ENCODE measurements at regions not wholly inside any gene's neighbourhood (a gene's known extent, or its start where the extent isn't known, plus 50 kb on each side); places are given as distances from the start of the nearest gene placed in this dataset.

DNA sequence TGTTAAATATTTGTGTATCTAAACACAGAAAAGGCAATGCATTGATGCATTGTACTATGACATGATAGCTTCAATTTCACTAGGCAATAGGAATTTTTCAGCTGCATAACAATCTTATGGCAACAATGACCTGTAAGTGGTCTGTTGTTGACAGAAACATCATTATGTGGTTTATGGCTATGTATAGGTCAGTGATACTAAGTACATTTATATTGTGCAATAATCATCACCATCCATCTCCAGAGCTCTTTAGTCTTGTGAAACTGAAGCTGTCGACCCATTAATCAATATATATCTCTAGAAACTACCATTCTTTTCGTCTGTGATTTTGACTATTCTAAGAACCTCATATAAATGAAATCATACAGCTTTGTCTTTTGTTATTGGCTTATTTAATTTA lies 200.1 kb upstream of the ZNF717 start:
- H3K36me3 ChIP-seq = no peaks in the 10 kb centered on the region
- no peak for DNase-seq (ENCODE audit: low spot score)
- H3K4me1 ChIP-seq = no peaks in the 10 kb centered on the region
- TF ChIP-seq, protein P1, sequence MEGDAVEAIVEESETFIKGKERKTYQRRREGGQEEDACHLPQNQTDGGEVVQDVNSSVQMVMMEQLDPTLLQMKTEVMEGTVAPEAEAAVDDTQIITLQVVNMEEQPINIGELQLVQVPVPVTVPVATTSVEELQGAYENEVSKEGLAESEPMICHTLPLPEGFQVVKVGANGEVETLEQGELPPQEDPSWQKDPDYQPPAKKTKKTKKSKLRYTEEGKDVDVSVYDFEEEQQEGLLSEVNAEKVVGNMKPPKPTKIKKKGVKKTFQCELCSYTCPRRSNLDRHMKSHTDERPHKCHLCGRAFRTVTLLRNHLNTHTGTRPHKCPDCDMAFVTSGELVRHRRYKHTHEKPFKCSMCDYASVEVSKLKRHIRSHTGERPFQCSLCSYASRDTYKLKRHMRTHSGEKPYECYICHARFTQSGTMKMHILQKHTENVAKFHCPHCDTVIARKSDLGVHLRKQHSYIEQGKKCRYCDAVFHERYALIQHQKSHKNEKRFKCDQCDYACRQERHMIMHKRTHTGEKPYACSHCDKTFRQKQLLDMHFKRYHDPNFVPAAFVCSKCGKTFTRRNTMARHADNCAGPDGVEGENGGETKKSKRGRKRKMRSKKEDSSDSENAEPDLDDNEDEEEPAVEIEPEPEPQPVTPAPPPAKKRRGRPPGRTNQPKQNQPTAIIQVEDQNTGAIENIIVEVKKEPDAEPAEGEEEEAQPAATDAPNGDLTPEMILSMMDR (IDR thresholded peaks at IDR 0.05) = no peak
- H3K9me3 ChIP-seq = no peaks in the 10 kb centered on the region
- H3K27me3 ChIP-seq = no peaks in the 10 kb centered on the region
- no peak overlapping the region for H3K27ac ChIP-seq
- H3K4me3 ChIP-seq = no peak overlapping the region

DNA sequence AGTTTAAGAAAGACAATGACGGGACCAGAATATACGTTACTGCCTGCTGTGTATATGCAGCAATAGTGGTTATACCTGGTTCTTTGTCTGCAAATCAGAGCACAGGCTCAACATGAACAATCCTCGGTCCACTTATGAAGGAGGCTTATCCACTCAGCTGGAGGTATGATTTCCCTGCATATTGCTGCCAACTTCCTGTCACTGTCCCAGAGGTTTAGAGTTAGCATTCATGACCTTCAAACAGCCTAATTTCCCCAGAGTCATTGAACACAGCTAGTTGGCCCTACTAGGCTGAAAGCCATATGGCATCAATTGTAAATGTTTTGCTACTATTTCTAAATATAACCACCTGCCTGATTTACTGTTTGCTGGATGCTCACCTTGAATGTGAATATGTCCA lies 224.9 kb upstream of the ZNF717 start:
- no peaks in the 10 kb centered on the region for H3K4me1 ChIP-seq
- DNase-seq (ENCODE audit: low spot score) = no peak
- no peaks in the 10 kb centered on the region for H3K27me3 ChIP-seq
- no peak overlapping the region for H3K4me3 ChIP-seq
- no peaks in the 10 kb centered on the region for H3K36me3 ChIP-seq
- no peak overlapping the region for H3K27ac ChIP-seq
- no peaks in the 10 kb centered on the region for H3K9me3 ChIP-seq
- TF ChIP-seq, protein P1 (IDR thresholded peaks at IDR 0.05) = no peak

DNA sequence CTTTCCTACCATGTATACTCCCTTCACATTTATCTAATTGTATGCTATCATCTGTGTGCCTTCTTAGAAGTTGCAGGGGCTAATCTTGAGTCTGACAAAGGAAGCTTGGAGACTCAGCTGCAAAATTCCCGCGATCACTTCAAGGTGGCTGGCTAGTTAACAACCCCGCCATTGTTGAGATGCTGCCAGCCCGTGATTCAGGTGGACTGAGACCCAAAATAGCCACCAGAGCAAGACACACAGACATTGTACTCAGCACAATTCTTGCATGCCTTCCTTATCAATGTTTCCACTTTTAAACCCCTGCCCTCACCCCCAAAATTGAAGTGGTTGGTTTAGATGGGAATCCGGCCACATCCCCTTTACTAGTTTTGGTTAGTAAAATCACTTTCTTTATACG lies 225.8 kb upstream of the ZNF717 start:
- Histone ChIP-seq H3K4me1 (no peaks in the 10 kb centered on the region), H3K36me3 (no peaks in the 10 kb centered on the region), H3K27me3 (no peaks in the 10 kb centered on the region), H3K4me3 (no peak overlapping the region), H3K27ac (no peak overlapping the region), H3K9me3 (no peaks in the 10 kb centered on the region)
- no peak for DNase-seq (ENCODE audit: low spot score)
- TF ChIP-seq, protein P1 (IDR thresholded peaks at IDR 0.05) = no peak

DNA sequence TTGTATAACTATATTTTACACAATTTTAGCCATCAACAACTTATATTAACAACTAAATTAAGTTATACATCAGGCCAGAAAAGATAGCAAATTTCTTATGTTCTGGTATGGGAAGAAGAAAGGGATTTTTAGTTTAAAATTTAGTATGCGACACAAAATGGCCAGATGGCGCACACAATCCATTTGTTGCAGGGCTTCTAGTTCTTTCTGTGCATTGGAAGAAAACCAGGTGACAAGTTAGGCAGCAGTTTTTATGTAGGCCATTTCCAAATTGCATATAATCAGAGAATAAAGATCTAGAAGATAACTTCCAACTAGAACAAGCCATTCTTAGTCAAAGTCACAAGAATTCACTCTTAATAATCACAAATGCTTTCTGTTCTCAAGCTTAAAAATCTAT lies 230.1 kb upstream of the ZNF717 start:
- no peak for DNase-seq (ENCODE audit: low spot score)
- Histone ChIP-seq H3K36me3 (no peaks in the 10 kb centered on the region), H3K4me3 (no peak overlapping the region), H3K27ac (no peak overlapping the region), H3K4me1 (no peaks in the 10 kb centered on the region), H3K9me3 (no peaks in the 10 kb centered on the region), H3K27me3 (no peaks in the 10 kb centered on the region)
- TF ChIP-seq, protein P1 (IDR thresholded peaks at IDR 0.05) = no peak

DNA sequence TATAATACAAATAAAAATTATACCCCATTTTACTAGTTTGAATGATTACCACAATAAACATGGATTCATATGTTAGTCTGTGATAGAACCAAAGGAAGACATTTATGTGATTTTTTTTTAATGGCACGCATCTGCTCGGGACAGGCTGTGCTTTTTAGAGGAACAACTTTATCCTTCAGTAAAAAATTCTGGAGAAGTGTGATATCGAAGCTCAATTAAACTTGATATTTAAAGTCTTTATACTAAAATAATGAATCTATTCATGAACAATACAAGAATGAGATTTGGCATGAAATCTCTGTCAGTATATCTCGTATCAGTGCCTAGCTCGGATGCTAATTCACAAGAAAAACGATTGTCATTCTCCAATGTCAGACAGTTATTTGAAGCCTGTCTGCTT lies 230.8 kb upstream of the ZNF717 start:
- DNase-seq (ENCODE audit: low spot score) = no peak
- H3K27me3 ChIP-seq = no peaks in the 10 kb centered on the region
- H3K36me3 ChIP-seq = no peaks in the 10 kb centered on the region
- H3K9me3 ChIP-seq = no peaks in the 10 kb centered on the region
- TF ChIP-seq, protein P1 (IDR thresholded peaks at IDR 0.05) = no peak
- H3K4me3 ChIP-seq = no peak overlapping the region
- H3K27ac ChIP-seq = no peak overlapping the region
- H3K4me1 ChIP-seq = no peaks in the 10 kb centered on the region

DNA sequence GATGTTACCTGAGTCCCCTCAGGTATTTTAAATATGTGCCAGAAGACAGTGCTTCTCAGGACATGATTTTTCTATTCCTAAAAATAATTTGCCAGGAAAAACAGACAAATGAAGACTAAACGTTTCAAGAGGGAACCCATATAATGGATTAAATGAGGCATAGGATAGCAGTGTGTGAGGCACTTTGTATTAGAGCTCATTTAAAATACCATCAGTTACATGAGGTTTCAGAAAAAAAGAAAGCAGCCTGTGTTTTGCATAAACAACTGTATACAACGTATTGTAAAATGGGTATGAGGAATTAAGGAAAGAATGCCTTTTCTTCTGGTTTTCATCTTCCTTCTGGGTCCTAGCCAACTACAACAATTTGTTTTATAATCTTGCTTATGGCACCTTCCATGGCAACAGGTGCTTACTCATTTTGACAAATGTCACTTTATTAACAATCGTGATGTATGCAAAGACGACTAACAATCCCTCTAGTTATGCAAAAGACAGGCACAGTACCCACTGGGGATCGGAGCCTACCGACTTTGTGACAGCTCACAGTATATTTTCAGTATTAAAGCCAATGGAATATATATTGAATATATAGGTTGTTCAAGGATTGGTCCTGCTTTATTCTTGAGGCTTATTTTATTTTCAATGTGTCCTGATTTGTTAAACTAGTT lies 231.6 kb upstream of the ZNF717 start:
- no peaks in the 10 kb centered on the region for H3K9me3 ChIP-seq
- no peak for DNase-seq (ENCODE audit: low spot score)
- TF ChIP-seq, protein P1 (IDR thresholded peaks at IDR 0.05) = no peak
- no peak overlapping the region for H3K4me3 ChIP-seq
- no peaks in the 10 kb centered on the region for H3K4me1 ChIP-seq
- H3K27ac ChIP-seq = no peak overlapping the region
- no peaks in the 10 kb centered on the region for H3K36me3 ChIP-seq
- no peaks in the 10 kb centered on the region for H3K27me3 ChIP-seq
